Superior temporal gyrus (tissue), 1 donor: ENCODE measurements at regions not wholly inside any gene's neighbourhood (a gene's known extent, or its start where the extent isn't known, plus 50 kb on each side); places are given as distances from the start of the nearest gene placed in this dataset.
"Not testable (repeated sequence)": the region's sequence is repeated elsewhere in the genome, so short reads cannot be mapped to it uniquely, and the experiment has no call there.

ENCODE experiments used
- DNase-seq: peaks from one replicate; pipeline ENCODE4 v3.0.0-alpha.2; 2016; ENCODE audit errors: extremely low spot score

DNA sequence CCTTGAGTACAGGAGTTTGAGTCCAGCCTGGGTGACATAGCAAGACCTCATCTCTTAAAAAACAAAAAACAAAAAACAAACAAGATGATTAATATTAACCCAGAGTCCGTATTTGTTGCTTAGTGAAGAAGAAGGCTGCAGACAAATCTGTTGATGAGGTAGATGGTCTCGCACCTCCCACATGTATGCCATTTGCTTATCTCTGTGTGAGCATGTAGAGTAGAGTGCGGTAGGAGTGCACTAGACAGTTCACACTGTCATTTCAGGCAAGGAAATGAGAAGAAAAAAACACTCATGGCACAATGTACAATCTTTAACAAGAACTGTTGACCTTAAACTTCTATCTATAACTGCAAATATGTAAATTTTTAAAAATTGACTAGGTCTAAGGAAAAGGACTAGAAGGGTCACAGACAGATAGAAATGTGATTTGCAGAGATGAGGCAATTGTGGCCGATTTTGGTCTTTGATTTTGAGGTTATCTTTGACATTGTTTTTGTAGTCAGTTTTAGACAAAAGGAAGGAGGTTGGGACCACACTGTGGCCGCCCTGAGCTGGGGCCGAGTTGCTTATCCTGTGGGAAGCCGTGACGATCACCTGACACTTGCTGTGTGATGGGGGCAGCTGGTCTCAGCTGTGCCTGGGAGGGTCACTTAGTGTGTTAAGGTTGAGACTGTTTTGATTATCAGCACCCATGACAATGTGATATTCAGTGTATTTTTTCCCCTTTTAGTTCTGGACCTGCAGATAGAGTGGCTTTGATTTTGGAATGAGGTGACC is 127.2 kb downstream of the LAT start:
- not testable (repeated sequence) for DNase-seq

DNA sequence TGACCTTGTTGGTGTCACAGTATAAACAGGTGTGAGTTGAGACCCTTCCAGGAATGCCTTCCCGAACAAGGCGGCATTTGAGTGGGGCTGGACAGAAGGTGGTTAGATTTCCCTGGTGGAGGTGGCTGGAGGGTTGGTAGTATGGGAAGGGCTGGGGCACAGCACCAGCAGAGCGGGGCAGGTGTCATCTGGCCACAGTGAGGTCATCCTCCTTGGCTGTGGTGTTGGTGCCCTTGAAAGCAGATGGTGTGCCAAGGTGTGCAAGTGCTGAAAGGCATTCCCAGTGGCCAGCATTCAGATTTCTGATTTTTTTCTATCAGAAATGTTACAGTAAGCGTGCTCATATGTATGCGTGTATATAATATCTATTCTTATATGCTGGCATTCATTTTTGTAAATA is 126.6 kb downstream of the LAT start:
- DNase-seq: no peak

DNA sequence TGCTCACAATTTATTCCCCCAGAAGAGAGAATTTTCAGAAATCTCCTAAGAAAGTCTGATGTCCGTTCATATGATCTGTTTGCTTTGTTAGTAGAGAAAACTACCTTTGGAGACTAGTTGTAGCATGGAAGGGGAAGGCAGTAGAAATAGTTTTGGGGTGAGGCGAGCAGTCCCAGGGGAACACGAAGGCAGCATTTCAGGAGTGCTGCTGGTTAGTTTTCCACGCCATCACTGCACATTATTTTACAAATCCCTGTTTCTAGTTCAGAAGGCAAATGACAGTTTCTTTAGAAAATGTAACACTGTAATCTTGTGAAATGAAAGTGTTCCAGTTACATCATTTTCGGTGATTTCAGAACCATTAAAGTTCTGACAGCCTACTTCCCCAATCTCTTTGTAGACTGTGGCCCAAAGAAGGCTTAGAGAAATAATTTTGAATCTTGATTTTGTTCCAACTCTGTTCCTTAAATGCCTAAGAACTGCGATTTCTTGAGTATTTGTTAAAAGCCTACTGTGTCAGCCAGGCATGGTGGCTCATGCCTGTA is 123.8 kb downstream of the LAT start:
- DNase-seq: not testable (repeated sequence)

DNA sequence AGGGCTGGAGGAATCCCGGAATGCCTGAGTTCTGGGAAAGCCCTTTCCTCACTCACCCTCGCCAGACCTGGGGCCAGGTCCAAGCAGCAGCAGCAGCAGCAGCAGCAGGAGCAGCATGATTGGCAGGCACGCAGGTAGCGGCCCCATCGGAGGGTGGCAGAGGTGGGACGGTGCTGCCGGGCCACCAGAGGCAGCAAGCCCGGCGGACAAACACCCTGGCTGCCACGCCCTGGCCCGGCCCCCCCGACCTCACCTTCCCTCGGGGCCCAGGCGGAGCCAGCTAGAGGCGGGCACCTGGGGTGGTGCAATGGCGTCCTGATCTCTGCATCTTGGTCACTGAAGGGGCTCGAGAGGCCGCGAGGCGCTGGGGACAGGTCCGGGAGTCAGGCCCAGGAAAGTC is 122.4 kb downstream of the LAT start:
- DNase-seq: no peak

DNA sequence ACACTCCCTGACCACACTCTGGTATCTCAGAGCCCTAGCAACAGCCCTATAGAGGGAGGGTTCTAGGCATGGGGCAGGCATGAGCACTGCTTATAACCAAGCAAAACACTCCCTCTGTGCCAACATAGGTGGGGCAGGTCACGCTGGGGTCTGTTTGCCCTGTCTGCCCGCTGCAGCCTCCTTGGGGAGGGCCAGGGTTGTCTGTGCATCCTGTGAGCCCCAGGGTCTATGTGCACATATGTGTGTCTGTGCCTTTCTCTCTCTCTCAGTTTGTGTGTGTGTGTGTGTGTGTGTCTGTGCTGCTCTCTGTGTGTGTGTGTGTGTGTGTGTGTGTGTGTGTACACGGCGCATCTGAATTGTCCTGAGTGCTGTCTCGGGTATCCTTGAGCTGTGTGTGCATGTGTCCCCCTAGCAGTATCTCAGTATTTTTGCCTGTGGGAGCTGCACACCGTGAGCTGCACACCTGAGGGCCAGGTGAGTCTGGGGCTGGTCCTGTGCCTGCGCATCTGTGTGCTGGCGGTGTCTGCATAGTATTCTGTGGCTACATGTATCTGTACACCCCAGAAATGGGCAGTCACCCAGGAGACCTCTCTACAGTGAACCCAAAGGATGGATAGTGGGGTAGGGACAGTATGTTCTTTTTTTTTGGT is 121.5 kb downstream of the LAT start:
- not testable (repeated sequence) for DNase-seq

DNA sequence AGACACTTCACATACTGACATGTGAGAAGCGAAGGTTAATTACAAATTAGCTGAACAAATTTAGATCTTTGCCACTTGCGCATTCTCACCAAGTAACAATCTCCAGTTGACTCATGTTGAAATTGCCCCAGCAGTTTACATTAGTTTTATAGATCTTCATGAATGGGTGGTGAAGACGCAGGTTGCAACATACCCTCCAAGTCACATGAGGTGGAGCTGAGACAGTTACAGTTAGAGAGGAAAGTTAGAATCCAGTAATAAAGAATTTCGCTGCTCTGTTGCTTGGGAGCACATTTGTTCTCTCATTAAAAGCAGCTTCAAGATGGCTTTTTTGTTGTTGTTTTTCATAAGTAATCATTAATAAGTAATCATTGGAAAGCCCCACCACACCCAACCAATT is 119.7 kb downstream of the LAT start:
- DNase-seq: not testable (repeated sequence)

DNA sequence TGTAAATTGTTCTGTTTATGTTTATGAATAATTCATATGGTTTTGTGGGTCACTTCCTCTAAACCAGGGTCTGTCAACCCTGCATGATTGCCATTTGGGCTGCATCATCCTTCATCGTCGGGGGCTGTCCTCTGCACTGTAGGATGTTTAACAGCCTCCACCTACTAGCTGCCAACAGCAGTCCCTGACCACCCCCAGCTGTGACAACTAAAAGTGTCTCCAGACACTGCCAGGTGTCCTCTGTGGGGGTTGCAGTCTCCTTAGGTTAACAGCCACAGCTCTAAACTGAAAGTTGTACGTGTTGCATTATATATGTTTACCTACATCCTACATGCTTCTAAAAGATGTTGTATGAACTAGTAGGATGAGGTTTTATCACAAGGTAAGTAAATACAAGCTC is 113.1 kb downstream of the LAT start:
- not testable (repeated sequence) for DNase-seq

DNA sequence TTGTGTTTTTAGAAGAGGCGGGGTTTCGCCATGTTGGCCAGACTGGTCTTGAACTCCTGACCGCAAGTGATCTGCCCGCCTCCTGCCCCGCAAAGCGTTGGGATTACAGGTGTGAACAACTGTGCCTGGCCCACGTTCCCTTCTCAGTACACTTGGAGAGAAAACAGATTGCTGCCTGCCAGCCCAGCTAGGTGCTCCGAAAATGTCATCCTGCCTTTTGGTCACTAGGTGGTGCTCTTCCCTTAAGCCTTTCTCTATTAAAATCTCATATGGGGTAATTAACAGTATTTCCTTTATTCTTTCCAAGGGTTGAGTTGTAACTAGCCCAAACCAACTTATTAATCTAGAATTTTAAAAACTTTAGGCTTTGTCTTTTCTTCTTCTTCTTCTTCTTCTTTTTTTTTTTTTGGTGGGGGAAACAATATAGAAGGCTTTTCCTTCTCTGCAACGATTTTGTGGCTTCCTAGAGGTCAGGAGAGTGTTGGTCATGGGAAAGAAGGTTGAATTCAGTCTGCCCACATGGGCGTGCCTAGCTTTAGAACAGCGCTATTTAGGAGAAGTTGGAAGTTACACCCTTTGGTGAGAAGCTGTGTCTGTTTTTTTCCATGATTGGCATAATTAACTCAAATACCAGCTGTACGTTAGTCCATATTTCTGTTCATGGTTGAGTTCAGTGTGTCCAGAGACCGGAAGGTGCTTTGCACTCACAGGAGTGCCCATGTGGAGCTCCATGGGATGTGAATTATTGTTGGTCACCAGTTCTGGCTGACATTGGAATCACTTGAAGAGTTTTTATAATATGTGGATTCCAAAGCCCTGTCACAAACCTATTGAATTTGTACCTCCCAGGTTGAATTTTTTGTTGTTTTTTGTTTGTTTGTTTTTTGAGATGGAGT is 110.1 kb downstream of the LAT start:
- not testable (repeated sequence) for DNase-seq

DNA sequence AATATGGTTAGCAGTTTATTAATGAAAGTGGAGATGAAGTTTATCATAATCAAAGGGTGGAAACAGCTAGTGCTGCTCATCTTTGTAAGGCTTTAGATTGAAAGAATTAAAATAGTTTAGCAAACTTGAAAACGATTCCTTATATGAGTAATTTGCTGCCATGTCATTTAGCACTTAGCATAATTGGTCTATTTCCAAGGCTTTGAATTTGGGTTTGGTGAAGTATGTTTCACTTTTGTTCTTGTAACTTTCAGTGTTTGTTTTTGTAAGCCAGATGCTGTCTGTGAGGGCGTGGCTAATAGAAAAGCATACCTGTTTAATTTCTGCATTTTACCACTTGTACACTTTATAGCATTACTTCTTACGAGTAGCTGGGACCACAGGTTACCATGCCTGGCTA is 109.5 kb downstream of the LAT start:
- not testable (repeated sequence) for DNase-seq

DNA sequence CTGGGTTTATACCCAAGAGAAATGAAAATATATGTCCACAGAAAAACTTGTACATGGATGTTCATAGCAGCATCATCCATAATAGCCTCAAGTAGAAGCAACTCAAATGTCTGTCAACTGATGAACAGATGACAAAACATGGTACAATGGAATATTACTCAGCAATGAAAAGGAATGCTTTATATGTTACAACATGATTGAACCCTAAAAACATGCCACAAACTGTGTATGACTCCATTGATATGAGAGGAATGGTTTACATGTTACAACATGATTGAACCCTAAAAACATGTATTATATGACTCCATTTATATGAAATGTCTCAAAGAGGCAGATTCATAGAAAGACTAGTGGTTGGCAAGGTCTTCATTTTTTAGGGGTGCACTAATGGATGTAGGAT is 104.8 kb downstream of the LAT start:
- DNase-seq: not testable (repeated sequence)

DNA sequence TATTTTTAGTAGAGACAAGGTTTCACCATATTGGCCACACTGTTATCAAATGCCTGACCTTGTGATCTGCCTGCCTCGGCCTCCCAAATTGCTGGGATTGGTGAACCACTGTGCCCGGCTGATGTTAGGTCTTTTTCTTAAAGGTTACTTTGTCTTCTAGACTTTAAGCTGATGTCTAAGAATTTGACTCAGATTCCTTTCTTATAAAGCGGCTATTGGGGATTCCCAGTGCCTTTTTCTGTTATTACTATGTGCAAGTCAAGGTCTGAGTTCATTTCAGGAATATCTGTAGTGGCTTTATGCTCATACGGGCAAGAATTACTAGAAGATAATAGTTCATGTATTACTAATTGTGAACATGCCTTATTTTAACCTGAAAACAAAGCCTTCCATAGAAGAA is 102.8 kb downstream of the LAT start:
- not testable (repeated sequence) for DNase-seq

DNA sequence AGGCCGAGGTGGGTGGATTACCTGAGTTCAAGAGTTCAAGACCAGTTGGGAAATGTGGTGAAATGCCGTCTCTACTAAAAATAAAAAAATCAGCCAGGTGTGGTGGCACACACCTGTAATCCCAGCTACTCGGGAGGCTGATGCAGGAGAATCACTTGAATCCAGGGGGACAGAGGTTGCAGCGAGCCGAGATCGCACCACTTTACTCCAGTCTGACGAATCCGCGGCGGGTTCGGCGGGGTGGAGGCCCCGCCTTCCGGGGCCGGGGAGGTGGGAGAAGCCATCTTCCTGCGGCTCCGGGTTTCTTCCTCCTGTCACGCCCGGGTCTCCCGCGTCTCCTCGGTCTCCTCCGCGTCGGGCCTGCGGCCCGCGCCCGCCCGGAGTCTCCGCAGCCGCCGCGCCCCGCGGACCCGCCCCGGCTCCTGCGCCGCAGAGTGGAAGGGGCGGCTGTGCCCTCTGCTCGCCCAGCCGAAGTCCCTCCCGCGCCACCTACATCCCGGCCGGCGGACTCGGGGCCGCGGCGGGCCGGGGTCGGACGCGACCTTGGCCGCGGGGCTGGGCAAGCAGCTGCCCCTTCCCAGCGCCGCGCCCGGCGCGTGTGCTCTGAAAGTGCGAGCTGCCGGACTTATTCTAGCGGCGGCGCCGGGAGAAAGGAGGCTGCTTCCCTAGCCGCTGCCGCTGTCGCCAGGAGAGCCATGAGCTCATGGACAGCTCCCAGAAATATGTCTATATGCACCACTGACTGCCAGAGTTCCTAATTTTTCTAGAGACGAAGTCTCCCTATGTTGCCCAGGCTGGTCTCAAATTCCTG is 97.2 kb downstream of the LAT start:
- DNase-seq: not testable (repeated sequence)

DNA sequence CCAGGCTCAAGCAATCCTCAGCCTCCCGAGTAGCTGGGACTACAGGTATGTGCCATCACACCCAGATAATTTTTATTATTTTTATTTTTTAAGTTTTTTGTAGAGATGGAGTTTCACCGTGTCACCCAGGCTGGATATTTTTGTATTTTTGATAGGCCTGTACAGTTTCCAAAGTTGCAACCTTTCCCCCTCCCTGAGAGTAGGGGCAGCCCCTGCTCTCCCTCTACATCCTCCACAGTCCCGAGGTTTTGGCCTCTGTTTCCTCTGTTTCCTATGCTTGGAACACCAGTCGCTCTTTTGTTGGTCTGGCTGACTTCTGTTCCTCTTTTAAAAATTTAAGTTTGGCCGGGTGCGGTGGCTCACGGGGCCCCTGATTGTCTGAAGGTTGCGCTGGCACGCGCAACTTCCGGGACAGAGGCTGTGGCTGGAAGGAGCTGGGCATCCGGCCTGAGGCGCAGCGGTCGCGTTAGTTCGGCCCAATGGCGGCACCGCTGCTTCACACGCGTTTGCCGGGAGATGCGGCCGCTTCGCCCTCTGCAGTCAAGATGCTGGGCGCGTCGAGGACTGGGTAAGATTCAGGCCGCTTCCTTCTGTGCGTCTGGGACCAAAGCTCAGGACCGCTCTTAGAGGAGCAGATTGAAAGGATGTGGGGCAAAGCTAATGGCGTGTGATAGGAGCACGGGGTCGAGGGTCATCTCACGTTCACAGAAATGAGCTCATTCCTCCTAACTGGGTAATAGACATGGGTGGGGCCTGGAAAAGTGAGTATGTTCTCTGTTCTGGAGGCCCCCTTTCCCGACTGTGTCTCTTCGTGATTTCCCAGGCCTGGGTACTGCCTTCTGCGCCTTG is 89.9 kb downstream of the LAT start:
- DNase-seq: not testable (repeated sequence)

DNA sequence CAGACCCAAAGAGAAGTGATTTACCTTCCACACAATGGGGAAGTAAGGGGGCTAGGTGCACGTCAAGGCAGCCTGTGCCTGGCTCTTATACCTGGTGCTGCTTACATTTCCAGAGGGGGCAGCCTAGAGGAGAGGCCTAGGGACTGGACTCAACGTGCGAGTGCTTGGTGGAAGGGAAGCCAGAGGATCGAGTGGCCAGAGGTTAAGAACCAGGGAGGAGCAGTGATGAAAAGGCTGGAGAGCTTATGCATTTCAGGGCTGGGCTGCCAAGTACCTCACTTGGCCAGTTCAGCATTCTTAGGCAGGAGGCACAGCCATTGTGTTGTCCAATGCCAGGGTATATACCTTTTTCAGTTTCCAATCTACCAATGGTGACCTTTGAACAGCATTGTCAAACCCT is 77.4 kb downstream of the LAT start:
- DNase-seq: not testable (repeated sequence)

DNA sequence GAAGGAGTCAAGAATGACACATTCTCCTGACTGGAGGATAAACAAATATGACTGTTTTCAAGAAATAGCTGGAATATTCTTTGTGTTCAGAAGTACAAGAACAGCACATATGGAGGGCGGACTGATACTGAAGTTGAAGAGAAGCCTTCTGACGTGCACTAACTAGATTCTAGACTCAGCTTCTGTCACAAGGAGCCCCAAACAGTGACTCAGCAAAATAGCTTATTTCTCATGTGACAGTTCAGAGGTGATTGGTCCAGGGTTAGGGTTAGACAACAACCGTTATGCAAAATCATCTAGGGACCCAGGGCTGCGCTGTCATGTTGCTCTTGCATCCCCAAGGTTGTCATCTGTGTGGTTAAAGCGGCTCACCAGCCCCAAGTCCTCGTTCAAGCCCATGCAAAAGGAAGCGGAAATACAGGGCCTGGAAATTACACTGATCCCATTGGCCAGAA is 76.6 kb downstream of the LAT start:
- DNase-seq: not testable (repeated sequence)

DNA sequence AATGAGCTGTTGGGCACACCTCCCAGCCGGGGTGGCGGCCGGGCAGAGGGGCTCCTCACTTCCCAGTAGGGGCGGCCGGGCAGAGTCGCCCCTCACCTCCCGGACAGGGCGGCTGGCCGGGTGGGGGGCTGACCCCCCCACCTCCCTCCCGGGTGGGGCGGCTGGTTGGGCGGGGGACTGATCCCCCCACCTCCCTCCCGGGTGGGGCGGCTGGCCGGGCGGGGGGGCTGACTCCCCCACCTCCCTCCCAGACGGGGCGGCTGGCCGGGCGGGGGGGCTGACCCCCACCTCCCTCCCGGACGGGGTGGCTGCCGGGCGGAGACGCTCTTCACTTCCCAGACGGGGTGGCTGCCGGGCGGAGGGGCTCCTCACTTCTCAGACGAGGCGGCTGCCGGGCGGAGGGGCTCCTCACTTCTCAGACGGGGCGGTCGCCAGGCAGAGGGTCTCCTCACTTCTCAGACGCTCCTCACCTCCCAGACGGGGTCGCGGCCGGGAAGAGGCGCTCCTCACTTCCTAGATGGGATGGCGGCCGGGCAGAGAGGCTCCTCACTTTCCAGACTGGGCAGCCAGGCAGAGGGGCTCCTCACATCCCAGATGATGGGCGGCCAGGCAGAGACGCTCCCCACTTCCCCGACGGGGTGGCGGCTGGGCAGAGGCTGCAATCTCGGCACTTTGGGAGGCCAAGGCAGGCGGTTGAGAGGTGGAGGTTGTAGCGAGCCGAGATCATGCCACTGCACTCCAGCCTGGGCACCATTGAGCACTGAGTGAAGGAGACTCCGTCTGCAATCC is 75.4 kb downstream of the LAT start:
- DNase-seq: not testable (repeated sequence)

DNA sequence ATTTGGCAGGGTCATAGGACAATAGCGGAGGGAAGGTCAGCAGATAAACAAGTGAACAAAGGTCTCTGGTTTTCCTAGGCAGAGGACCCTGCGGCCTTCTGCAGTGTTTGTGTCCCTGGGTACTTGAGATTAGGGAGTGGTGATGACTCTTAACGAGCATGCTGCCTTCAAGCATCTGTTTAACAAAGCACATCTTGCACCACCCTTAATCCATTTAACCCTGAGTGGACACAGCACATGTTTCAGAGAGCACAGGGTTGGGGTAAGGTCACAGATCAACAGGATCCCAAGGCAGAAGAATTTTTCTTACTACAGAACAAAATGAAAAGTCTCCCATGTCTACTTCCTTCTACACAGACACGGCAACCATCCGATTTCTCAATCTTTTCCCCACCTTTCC is 74.7 kb downstream of the LAT start:
- not testable (repeated sequence) for DNase-seq
